ENCODE measurements at regions not wholly inside any gene's neighbourhood (a gene's known extent, or its start where the extent isn't known, plus 50 kb on each side); places are given as distances from the start of the nearest gene placed in this dataset.

DNA sequence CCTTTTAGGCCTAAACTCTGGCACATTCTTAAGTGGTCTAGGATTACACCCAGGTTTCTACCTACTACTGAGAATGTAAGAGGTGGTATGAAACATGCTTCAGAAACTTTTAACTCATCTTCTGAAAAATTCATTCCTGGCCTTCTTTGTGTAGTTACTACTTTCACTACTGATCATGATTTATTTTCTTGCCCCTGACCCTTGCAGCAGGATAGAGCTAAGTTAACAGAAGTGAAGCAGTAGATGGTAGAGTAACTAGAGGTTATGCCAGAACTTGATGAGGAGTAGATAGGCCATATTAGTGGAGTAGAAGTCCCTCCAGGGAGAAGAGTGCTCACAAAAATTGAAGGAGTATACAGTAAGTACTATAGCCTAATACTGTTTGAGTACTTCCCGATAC, 75.5 kb upstream of the MSTN start:
- DNase-seq = no peak
- TF ChIP-seq, protein P1, sequence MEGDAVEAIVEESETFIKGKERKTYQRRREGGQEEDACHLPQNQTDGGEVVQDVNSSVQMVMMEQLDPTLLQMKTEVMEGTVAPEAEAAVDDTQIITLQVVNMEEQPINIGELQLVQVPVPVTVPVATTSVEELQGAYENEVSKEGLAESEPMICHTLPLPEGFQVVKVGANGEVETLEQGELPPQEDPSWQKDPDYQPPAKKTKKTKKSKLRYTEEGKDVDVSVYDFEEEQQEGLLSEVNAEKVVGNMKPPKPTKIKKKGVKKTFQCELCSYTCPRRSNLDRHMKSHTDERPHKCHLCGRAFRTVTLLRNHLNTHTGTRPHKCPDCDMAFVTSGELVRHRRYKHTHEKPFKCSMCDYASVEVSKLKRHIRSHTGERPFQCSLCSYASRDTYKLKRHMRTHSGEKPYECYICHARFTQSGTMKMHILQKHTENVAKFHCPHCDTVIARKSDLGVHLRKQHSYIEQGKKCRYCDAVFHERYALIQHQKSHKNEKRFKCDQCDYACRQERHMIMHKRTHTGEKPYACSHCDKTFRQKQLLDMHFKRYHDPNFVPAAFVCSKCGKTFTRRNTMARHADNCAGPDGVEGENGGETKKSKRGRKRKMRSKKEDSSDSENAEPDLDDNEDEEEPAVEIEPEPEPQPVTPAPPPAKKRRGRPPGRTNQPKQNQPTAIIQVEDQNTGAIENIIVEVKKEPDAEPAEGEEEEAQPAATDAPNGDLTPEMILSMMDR (IDR thresholded peaks at IDR 0.05; ENCODE audit: partially characterized antibody, unreplicated experiment) = no peak
- no peaks in the 10 kb centered on the region for H3K4me1 Mint-ChIP-seq (ENCODE audit: low read depth, unreplicated experiment)
- H3K4me3 Mint-ChIP-seq (ENCODE audit: unreplicated experiment) = no peak overlapping the region
- H3K27me3 Mint-ChIP-seq (ENCODE audit: unreplicated experiment) = peaks cover 4% of the 10 kb centered on the region
- H3K9me3 Mint-ChIP-seq (ENCODE audit: unreplicated experiment) = peaks cover 3% of the 10 kb centered on the region
- peaks cover 17% of the 10 kb centered on the region for H3K36me3 Mint-ChIP-seq (ENCODE audit: unreplicated experiment)
- no peak overlapping the region for H3K27ac Mint-ChIP-seq (ENCODE audit: unreplicated experiment)

DNA sequence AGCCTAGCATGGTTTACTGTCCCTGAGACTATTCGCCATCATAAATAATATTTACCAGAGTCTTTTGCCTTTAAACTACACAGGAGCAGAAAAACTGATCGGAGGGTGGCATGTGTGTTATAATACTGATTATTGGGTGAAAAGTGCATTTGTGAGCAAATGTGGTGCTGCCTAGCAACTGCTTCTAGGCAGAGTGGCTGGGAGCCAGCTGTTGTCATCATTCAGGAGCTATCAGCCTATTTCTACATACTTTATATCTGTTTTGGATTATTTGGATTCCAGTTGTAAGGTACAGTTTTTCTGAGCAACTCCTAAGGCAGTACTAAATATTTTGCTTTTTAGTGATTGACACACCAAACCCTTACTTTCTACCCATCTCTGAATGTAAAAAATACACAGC, 75.0 kb upstream of the MSTN start:
- peaks cover 4% of the 10 kb centered on the region for H3K27me3 Mint-ChIP-seq (ENCODE audit: unreplicated experiment)
- H3K4me1 Mint-ChIP-seq (ENCODE audit: low read depth, unreplicated experiment) = no peaks in the 10 kb centered on the region
- H3K36me3 Mint-ChIP-seq (ENCODE audit: unreplicated experiment) = peaks cover 17% of the 10 kb centered on the region
- H3K27ac Mint-ChIP-seq (ENCODE audit: unreplicated experiment) = no peak overlapping the region
- peaks cover 3% of the 10 kb centered on the region for H3K9me3 Mint-ChIP-seq (ENCODE audit: unreplicated experiment)
- DNase-seq = no peak
- TF ChIP-seq, protein P1 (IDR thresholded peaks at IDR 0.05; ENCODE audit: partially characterized antibody, unreplicated experiment) = no peak
- H3K4me3 Mint-ChIP-seq (ENCODE audit: unreplicated experiment) = no peak overlapping the region

- Mint-ChIP-seq H3K27ac (ENCODE audit: unreplicated experiment) (no peak overlapping the region), H3K4me1 (ENCODE audit: low read depth, unreplicated experiment) (no peaks in the 10 kb centered on the region), H3K36me3 (ENCODE audit: unreplicated experiment) (peaks cover 17% of the 10 kb centered on the region), H3K9me3 (ENCODE audit: unreplicated experiment) (peaks cover 3% of the 10 kb centered on the region), H3K4me3 (ENCODE audit: unreplicated experiment) (no peak overlapping the region), H3K27me3 (ENCODE audit: unreplicated experiment) (peaks cover 4% of the 10 kb centered on the region)
- no peak for DNase-seq
- TF ChIP-seq, protein P1 (IDR thresholded peaks at IDR 0.05; ENCODE audit: partially characterized antibody, unreplicated experiment) = no peak
Observed at GRCh38 chr2:190136825-190137224, 74.3 kb upstream of the MSTN start.

GRCh38 chr2:190136259-190136658, 73.7 kb upstream of the MSTN start:
- Mint-ChIP-seq H3K27ac (ENCODE audit: unreplicated experiment) (no peak overlapping the region), H3K4me1 (ENCODE audit: low read depth, unreplicated experiment) (no peaks in the 10 kb centered on the region), H3K9me3 (ENCODE audit: unreplicated experiment) (peaks cover 3% of the 10 kb centered on the region), H3K27me3 (ENCODE audit: unreplicated experiment) (peaks cover 4% of the 10 kb centered on the region), H3K4me3 (ENCODE audit: unreplicated experiment) (no peak overlapping the region), H3K36me3 (ENCODE audit: unreplicated experiment) (peaks cover 17% of the 10 kb centered on the region)
- TF ChIP-seq, protein P1 (IDR thresholded peaks at IDR 0.05; ENCODE audit: partially characterized antibody, unreplicated experiment) = no peak
- no peak for DNase-seq

DNA sequence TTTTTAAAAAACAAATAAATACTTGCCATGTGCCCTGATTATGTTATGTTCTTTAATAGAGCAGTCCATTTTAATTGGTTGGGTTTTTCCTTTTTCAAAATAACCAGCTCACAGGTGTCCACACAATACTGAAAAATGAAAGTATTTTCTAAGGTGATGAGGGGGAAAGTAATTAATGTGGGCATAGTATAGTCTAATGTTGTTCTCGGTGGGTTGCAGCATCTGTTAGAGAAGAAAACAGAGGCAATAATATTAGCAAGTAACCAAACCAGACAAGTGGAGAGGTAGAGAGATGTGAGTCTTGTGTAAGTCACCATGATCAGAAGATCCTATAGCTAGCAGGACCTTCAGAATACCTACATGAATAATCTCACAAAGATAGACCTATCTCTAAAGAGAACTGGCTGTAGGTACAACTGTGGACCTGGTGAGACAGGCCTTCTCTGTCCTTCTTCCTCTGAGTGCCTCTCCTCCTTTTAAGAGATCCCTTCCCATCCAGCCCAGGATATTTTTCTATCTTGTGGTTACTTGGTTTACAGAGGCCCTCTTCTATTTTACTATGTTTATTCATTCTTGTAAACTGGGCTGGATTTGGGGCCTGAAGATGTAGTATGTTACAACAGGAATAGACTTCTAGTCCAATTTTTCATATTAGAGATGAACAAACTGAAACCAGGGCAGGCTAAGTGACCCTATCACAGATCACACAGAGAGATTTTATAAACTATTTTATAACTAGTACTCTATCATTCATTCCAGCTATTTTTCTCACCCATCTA, 67.1 kb upstream of the MSTN start:
- DNase-seq = no peak
- TF ChIP-seq, protein P1 (IDR thresholded peaks at IDR 0.05; ENCODE audit: partially characterized antibody, unreplicated experiment) = no peak
- H3K36me3 Mint-ChIP-seq (ENCODE audit: unreplicated experiment) = no peaks in the 10 kb centered on the region
- H3K4me3 Mint-ChIP-seq (ENCODE audit: unreplicated experiment) = no peak overlapping the region
- no peaks in the 10 kb centered on the region for H3K9me3 Mint-ChIP-seq (ENCODE audit: unreplicated experiment)
- no peaks in the 10 kb centered on the region for H3K4me1 Mint-ChIP-seq (ENCODE audit: low read depth, unreplicated experiment)
- no peaks in the 10 kb centered on the region for H3K27me3 Mint-ChIP-seq (ENCODE audit: unreplicated experiment)
- H3K27ac Mint-ChIP-seq (ENCODE audit: unreplicated experiment) = no peak overlapping the region
